Body of pancreas (tissue), 4 donors: ENCODE measurements at regions not wholly inside any gene's neighbourhood (a gene's known extent, or its start where the extent isn't known, plus 50 kb on each side); places are given as distances from the start of the nearest gene placed in this dataset.
"Not testable (repeated sequence)": the region's sequence is repeated elsewhere in the genome, so short reads cannot be mapped to it uniquely, and the experiment has no call there.

Experiments used
- ATAC-seq: fragments of 150-250 bp; one replicate; pipeline ENCODE4 v1.9.1; 2016
- DNase-seq, 4 donors: peaks; one replicate each; pipeline ENCODE4 v3.0.0-alpha.2; 2019
- H3K27ac ChIP-seq, 4 donors: fragments of 200-600 bp; sonication (generic); 1 replicate in 3 of 4; 2 replicates in 1 of 4; pipeline versions ENCODE4 v1.5.1 to v1.6.1; 2016 to 2019; ENCODE audit warnings: mild to moderate bottlenecking in 1 of 4, mixed read lengths in 1 of 4, moderate library complexity in 1 of 4
- H3K27me3 ChIP-seq, 2 donors: fragments of 200-600 bp; sonication (generic); one replicate each; pipeline ENCODE4 v1.6.0; 2016; ENCODE audit warnings: mild to moderate bottlenecking in 1 of 2
- H3K36me3 ChIP-seq, 2 donors: fragments of 200-600 bp; sonication (generic); replicated peaks in 1 of 2; 2 replicates each; pipeline ENCODE4 v1.5.1; 2016; ENCODE audit warnings: low read depth in 2 of 2; ENCODE audit not compliant: insufficient read depth in 1 of 2
- H3K4me1 ChIP-seq: fragments of 200-600 bp; sonication (generic); one replicate; pipeline ENCODE4 v1.6.0; 2016
- H3K4me3 ChIP-seq, 2 donors: fragments of 200-600 bp; sonication (generic); 1 replicate in 1 of 2; 2 replicates in 1 of 2; pipeline ENCODE4 v1.5.1; 2016 to 2019
- H3K9me3 ChIP-seq, 3 donors: fragments of 200-600 bp; sonication (generic); 1 replicate in 2 of 3; 2 replicates in 1 of 3; pipeline ENCODE4 v1.5.1; 2016
- POLR2A ChIP-seq, 3 donors: fragments of 450-650 bp; IDR thresholded peaks; one replicate each; pipeline ENCODE4 v1.6.1; 2016; ENCODE audit warnings: antibody characterized with exemption in 3 of 3, mild to moderate bottlenecking in 2 of 3
- WGBS, 2 donors: methylation state at CpG; one replicate each; pipeline ENCODE4 v1.1.5; 2017; 5-methylcytosine and 5-hydroxymethylcytosine counted together
- intact Hi-C: fragments of 100-400 bp; cut with DNase I; formaldehyde crosslinking; loops from one replicate; pipeline ENCODE4 v1.15.1; 2023
- TF ChIP-seq, protein P1 (sequence below), 7 experiments: fragments of 450-650 bp in 4 of 7; fragments of 200-600 bp in 3 of 7; sonication (generic) in 3 of 7; IDR thresholded peaks; one replicate each; pipeline ENCODE4 v1.5.1; 2016 to 2019; ENCODE audit warnings: antibody characterized with exemption in 7 of 7

DNA sequence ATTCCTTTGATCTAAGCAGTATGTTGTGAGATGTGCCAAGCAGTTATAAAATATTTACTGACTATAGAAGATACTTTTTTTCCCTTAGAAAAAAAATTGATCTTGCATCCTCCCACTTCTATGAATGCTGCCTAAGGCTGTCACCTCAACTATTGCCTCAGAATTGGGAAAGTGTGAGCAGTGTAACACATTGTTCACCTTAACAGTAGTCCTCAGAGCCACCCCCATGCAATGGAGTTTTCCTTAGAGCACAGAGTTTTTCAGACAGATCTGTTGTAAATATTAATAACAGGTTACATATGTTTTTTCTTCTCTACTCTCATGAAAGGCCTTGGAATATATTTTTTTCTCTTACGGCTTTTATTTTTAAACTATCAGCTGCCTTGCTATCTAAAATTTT lies 607.3 kb downstream of the STK39 start:
- no peak for TF ChIP-seq POLR2A (IDR thresholded peaks at IDR 0.05)
- TF ChIP-seq, protein P1, sequence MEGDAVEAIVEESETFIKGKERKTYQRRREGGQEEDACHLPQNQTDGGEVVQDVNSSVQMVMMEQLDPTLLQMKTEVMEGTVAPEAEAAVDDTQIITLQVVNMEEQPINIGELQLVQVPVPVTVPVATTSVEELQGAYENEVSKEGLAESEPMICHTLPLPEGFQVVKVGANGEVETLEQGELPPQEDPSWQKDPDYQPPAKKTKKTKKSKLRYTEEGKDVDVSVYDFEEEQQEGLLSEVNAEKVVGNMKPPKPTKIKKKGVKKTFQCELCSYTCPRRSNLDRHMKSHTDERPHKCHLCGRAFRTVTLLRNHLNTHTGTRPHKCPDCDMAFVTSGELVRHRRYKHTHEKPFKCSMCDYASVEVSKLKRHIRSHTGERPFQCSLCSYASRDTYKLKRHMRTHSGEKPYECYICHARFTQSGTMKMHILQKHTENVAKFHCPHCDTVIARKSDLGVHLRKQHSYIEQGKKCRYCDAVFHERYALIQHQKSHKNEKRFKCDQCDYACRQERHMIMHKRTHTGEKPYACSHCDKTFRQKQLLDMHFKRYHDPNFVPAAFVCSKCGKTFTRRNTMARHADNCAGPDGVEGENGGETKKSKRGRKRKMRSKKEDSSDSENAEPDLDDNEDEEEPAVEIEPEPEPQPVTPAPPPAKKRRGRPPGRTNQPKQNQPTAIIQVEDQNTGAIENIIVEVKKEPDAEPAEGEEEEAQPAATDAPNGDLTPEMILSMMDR (IDR thresholded peaks at IDR 0.05): no peak
- Histone ChIP-seq H3K36me3 (no peaks in the 10 kb centered on the region), H3K27me3 (no peaks in the 10 kb centered on the region), H3K9me3 (no peaks in the 10 kb centered on the region), H3K4me1 (no peaks in the 10 kb centered on the region), H3K4me3 (no peak overlapping the region), H3K27ac (no peak overlapping the region)
- 30 to 78% methylated on average over 1 of the region's 1 CpG for WGBS, 2 donors
- DNase-seq (no peak), ATAC-seq (no peak)
- intact Hi-C loops: no loop called here

DNA sequence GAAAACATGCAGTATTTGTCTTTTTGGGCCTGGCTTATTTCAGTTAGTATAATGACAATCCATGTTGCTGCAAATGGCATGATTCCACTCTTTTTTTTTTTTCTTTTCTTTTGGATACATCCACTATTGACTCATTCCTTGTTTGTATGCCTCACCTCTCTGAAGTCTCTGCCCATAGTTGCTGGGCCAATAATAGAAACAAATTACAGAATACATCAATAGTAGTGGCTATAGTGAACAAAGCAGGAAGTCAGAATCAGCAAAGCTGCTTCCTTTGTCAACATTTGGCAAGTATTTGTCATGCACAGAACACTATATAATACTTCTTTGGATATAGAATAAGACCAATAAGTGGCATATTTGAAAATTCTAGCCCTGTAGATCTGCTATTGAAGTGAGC lies 609.7 kb downstream of the STK39 start:
- Histone ChIP-seq H3K4me3 (no peak overlapping the region), H3K27me3 (no peaks in the 10 kb centered on the region), H3K9me3 (no peaks in the 10 kb centered on the region), H3K4me1 (no peaks in the 10 kb centered on the region), H3K27ac (no peak overlapping the region), H3K36me3 (no peaks in the 10 kb centered on the region)
- DNase-seq (no peak), ATAC-seq (no peak)
- intact Hi-C loops: no loop called here
- TF ChIP-seq, protein P1 (IDR thresholded peaks at IDR 0.05): no peak
- TF ChIP-seq POLR2A (IDR thresholded peaks at IDR 0.05): no peak

DNA sequence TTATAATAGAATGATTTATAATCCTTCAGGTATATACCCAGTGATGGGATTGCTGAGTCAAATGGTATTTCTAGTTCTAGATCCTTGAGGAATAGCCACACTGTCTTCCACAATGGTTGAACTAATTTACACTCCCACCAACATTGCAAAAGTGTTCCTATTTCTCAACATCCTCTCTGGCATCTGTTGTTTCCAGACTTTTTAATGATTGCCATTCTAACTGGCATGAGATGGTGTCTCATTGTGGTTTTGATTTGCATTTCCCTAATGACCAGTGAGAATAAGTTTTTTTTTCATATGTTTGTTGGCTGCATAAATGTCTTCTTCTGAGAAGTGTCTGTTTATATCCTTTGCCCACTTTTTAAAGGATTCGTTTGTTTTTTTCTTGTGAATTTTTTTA lies 615.1 kb downstream of the STK39 start:
- H3K4me1 ChIP-seq, H3K27me3 ChIP-seq, H3K27ac ChIP-seq, H3K36me3 ChIP-seq, intact Hi-C loops, H3K9me3 ChIP-seq, DNase-seq, ATAC-seq, H3K4me3 ChIP-seq: not testable (repeated sequence)
- WGBS, 2 donors: 67 to 81% methylated on average over 1 of the region's 1 CpG

DNA sequence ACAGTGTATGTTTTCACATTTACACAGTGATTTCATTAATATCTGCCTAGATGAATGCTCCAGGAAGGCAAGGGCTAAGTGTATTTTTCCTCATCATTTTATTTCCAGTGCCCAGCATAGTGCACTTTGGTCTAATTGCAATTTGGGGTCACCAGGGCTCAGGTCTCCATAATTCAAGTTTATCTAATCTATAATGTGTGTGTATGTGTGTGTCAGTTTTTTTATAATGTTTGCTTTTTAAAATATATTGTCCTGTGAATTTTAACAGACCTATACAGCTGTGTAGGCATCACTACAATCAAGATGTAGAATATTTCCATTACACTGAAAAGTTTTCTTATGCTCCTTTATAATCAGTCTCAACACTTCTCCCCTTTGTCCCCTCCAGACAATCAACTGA lies 620.4 kb downstream of the STK39 start:
- no peaks in the 10 kb centered on the region for H3K9me3 ChIP-seq
- no peaks in the 10 kb centered on the region for H3K36me3 ChIP-seq
- DNase-seq: no peak
- intact Hi-C loops: no loop called here
- no peak for TF ChIP-seq POLR2A (IDR thresholded peaks at IDR 0.05)
- TF ChIP-seq, protein P1 (IDR thresholded peaks at IDR 0.05): no peak
- H3K4me3 ChIP-seq: no peak overlapping the region
- H3K4me1 ChIP-seq: no peaks in the 10 kb centered on the region
- no peaks in the 10 kb centered on the region for H3K27me3 ChIP-seq
- no peak for ATAC-seq
- no peak overlapping the region for H3K27ac ChIP-seq

DNA sequence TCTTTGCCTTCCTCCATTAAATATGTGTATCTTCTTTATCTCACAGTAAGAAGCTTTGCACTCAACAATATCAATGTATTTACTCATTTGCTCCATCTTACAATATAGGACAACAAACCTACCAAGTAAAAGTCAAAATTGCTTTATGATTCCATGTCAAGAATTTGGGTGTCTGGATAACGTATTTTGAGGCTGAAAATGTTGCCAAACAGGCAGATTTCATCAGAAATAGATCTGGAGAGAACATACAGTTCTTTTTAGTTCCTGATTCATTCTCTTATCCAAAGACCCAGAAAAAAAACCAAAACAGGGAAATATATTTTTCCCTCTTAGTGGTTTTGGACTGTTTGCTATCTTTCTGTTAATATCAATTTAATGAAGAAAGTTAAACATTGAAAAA lies 621.1 kb downstream of the STK39 start:
- Histone ChIP-seq H3K27me3 (no peaks in the 10 kb centered on the region), H3K27ac (no peak overlapping the region), H3K4me1 (no peaks in the 10 kb centered on the region), H3K4me3 (no peak overlapping the region), H3K36me3 (no peaks in the 10 kb centered on the region), H3K9me3 (no peaks in the 10 kb centered on the region)
- intact Hi-C loops: no loop called here
- 58 to 64% methylated on average over 1 of the region's 1 CpG for WGBS, 2 donors
- TF ChIP-seq POLR2A (IDR thresholded peaks at IDR 0.05): no peak
- TF ChIP-seq, protein P1 (IDR thresholded peaks at IDR 0.05): no peak
- ATAC-seq (no peak), DNase-seq (no peak)
